ENCODE measurements at regions not wholly inside any gene's neighbourhood (a gene's known extent, or its start where the extent isn't known, plus 50 kb on each side); places are given as distances from the start of the nearest gene placed in this dataset.

GRCh38 chr3:178397836-178398235, 138.4 kb upstream of the KCNMB2 start:
- DNase-seq: no peak

DNA sequence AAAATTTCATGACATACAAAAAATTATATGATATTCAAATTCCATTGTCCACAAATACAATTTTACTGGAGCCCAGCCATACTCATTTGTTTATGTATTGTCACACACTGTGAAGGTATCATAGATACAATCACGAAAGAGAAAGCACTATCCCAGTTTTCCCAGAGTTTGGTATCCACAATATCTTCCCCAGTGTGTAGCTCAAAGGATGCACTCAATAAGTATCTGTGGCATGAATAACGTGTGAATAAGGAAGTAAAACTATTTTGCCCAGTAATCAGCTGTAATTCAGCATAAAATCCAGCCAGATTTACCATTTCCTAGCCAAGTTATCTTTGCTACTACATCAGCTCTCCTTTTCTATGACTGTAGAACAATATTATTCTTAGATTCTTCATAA, 131.3 kb upstream of the KCNMB2 start:
- no peak for DNase-seq

DNA sequence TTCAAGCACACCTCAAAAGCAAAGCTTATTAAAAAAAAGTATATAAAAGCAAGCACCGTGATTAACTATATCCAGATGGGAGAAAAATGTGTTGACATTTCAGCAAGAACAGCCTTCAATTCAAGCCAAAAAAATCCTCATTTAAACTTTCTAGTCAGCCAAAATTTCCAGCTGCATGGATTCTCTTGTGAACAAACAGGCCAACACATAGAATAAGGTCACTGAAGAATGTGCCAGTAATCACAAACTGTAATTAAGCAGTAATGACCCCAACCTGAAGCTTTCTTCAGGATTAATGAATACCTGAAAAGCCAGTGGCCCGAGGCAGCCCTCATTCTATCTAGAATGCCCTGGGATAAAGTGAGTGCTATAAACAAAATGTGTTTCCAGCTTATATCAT, 130.7 kb upstream of the KCNMB2 start:
- no peak for DNase-seq

DNA sequence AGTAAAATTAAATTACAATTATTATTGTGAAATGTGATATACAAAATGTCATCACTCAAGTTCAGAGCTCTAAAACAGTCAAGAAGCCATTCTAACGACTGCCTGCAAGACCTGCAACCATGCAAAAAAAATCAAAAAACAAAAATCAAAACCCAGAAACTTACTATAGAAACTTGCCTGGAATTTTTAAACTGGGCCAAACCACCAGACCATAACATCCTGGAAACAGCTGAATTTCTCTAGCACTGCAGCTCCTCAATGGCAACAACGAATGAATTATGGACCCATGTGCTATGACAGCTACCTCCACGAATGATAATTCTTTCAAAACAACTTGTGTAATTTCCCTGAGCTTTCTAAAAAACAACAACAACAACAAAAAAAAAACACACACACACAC, 130.0 kb upstream of the KCNMB2 start:
- no peak for DNase-seq

DNA sequence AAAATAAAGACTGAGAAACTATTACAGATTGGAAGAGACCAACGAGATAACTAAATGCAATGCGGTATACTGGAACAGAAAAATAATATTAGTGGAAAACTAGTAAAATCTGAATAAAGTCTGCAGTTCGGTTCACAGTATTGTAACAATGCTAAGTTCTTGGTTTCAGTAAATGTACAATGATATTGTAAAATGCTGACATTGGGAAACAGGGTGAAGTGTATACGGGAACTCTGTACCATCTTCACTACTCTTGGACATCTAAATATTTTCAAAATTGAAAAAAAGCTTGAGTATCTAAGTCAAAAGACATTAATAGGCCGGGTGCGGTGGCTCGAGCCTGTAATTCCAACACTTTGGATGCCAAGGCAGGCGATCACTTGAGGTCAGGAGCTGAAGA, 120.9 kb upstream of the KCNMB2 start:
- DNase-seq: no peak

DNA sequence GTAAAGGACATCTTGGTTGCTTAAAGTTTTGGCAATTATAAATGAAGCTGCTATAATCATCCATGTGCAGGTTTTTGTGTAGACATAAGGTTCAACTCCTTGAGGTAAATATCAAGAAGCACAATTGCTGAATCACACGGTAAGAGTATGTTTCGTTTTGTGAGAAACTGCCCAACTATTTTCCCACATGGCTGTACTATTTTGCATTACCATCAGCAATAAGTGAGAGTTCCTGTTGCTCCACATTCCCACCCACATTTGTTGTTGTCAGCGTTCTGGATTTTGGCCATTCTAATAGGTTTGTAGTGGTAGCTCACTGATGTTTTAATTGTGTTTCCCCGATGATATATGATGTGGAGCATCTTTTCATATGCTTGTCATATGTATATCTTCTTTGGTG, 118.5 kb upstream of the KCNMB2 start:
- no peak for DNase-seq

GRCh38 chr3:178419071-178419470, 117.2 kb upstream of the KCNMB2 start:
- DNase-seq: no peak

GRCh38 chr3:178420033-178420432, 116.2 kb upstream of the KCNMB2 start:
- no peak for DNase-seq

DNA sequence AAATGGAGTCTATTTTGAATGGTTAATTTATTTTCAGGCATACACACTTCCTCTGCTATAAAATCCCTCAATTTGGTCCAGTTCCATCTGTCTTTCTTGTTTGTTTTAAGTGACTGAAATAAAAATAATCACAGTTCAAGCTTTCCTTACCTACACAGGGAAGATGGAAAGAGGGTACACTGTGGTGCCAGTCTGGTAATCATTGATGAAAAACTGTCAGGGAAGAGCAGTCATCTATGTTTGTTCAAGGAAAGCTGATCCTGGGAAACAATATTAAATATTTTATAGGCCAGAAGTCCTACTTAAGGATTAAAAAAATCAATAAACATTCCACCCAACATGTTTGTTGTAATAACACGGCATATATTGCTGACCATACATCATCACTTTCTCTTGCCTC, 115.2 kb upstream of the KCNMB2 start:
- no peak for DNase-seq

GRCh38 chr3:178422406-178422805, 113.8 kb upstream of the KCNMB2 start:
- DNase-seq: no peak

GRCh38 chr3:178428037-178428436, 108.2 kb upstream of the KCNMB2 start:
- no peak for DNase-seq

DNA sequence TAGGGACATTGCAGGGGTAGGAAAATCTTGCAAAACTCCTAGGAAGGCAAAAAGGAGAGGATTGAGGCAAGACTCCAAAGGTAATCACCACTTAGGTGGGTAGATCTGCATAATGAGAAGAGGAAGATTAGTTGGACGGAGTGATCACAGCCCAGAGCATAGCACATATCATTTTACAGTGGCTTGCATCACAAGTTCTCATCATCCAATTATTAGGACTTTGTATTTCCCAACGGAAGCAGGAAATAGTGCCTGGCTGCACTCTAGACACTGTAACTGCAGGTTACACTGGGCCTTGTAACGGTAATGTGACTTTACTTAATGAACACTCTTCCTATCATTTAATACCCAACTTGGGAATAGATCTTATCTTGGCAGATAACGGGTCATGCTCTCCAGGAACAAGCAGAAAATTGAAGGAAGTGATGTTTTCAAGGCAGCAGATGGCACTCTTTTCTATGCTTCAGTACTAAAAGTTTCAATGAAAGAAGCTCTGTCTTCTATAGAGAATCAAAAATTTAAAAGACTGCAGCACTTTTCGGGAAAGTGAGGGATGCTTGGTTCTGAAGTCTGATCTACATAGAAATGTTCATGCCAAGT, 101.9 kb upstream of the KCNMB2 start:
- no peak for DNase-seq

GRCh38 chr3:178435575-178435974, 100.7 kb upstream of the KCNMB2 start:
- no peak for DNase-seq

- peak; percentile 15 for DNase-seq
Measured at GRCh38 chr3:178436773-178437172, 99.5 kb upstream of the KCNMB2 start.

DNA sequence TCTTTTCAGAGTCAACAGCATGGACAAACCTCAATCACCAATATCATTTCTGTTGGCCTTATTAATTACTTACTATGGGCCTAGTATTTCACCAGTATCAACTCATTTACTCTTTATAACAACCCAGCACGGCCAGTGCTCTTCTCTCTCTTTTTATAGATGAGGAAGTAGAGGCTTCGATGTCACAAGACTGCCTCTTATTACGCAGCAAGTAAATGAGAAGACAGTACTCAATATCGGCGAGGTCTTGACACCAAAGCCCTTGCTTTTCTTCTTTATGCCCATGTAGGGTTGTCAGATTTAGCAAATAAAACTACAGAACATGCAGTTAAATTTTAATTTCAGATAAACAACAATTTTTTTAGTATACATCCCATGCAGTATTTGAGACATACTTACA, 99.0 kb upstream of the KCNMB2 start:
- DNase-seq: no peak

- DNase-seq: no peak
Measured at GRCh38 chr3:178439504-178439903, 96.7 kb upstream of the KCNMB2 start.

GRCh38 chr3:178440043-178440442, 96.2 kb upstream of the KCNMB2 start:
- DNase-seq: no peak

DNA sequence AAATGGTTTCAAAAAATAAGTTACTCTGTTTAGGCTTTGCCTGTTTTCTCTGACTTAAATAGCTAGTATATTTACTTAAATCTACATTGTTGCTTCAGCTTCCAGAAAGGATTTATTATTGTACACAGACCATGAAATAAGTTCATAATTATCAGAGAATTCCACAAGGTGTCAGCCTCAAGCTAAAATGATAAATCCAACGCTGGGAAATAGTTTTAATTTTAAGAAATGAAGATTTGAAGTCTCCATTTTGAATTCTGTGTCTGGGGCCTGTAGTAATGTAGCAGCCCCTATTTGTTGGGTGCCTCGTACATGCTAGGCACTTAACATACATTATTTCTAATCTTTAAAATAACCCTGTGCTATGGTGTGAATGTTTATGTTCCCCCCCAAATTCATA, 92.6 kb upstream of the KCNMB2 start:
- DNase-seq: no peak

DNA sequence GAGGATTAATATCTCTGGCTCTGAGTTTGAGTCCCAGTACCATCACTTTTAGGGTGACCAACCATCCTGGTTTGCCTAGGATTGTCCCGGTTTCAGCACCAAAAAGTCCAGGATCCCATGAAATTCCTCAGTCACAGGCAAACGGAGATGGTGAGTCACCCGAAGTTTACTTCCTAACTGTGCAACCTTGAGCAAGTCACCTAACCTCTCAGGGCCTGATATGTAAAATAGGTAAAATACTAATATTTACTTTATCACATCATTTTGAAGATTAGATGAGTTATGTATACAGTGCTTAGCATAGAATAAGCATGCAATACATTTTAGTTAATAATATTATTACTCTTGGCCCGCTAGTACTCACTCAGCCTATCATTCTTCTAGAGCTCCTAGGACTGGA, 91.1 kb upstream of the KCNMB2 start:
- no peak for DNase-seq

DNA sequence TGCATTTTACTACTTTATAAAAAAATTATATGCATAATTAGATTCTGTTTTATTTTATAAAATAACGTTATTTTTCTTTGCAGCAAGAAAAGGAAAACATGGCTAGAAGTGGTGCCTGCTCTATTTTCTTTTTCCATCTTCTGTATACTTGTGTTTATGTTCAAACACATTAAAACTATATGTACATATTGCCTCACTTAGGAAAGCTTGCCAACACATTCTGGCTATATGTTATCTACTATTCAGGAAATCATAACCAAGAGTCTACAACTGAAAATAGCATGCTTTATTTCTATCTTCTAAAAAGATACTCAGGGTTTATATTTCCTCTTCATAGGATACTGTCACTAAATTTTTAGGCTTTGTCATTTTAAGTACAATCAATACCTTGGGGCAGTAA, 90.2 kb upstream of the KCNMB2 start:
- DNase-seq: no peak

DNA sequence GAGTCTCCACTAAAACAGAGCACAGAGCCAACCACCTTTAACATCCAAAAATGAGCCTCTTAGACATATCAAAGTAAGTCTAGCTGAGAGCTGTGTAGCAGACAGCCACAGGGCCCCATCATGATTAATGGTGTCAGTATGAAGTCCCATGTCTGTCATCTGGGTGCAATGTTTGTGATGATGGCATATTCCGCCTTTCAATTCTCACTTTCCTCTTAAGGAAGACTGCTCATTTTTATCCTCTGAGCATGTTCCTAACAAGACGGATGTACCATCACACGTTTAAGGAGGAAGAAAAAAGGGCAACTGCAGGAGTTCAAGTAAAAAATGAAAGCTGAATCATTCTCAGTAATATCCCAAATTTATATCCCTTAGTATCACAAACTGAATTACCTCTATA, 85.8 kb upstream of the KCNMB2 start:
- DNase-seq: no peak

DNA sequence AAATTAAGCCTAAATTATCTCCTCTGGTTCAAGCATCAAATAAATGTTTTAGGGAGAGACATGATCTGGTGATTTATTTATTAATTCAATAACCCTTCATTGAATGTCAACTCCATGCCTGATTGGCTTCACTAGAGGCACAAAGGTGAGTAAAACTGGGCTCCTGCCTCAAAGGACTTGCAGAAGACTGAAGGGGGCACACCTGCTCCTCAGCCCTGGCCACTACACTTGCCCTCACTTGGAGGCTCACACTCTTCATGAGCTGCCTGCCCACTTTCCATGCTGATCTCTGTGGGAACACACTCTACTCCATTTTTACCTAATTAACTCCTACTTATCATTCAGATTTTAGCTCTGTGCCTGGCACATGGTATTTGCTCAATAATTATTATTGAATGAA, 84.4 kb upstream of the KCNMB2 start:
- no peak for DNase-seq

DNA sequence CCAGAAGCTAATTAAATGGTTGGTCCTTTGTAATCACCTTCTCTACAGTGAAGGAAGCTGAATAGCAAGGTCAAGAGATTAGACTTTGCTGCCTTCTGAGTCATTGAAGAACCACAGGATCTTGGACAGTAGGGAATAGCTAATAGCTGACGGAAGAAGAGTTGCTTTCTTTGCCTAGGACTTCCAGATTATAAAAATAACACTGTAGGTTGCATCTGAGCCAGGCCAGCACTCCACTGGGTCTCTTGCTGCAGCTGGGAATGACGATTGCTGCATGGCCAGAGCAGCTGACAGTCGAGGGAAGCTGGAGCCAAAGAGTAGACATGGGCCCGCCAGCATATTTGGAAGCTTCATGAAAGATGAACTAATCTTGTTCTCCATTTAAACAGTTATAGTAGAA, 81.5 kb upstream of the KCNMB2 start:
- no peak for DNase-seq

- no peak for DNase-seq
Measured at GRCh38 chr3:178455226-178455625, 81.0 kb upstream of the KCNMB2 start.

DNA sequence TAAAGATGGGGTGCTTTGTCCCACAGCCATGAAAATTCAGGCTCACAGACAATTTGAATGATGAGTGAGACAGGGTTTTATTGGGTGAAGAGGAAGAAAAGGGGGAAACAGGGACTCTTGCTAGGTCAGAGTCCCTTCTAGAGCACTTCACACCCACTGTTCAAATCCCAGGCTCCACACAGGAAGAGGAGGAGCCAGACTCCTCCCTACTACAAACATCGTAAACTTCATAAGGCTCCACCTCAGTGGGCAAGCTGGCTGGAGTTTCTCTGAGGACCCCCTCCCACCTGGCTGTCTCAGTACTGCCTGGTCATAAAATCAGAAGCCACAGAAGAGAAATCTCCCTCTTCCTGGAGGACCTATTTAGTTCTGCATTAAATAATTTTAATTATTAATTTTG, 80.3 kb upstream of the KCNMB2 start:
- DNase-seq: no peak
